ENCODE measurements at regions not wholly inside any gene's neighbourhood (a gene's known extent, or its start where the extent isn't known, plus 50 kb on each side); places are given as distances from the start of the nearest gene placed in this dataset.

DNA sequence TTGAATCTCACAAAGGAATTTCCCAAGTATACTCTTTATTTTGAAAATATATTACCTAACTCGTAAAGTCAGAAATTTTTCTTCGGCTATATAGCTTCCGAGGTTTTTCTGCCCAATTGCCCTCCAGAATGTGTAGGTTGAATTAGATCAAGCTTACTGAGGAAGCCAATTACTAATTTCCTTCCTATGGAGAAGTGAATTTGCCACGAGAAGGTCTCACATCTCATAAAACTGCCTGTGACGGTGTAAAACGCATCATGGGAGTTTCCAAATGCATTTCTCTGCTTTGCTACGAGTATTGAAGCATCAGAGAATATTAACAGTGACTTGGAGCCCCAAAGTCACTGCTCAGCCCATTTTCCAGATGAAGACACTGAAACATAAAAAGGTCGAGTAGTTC is 262.3 kb downstream of the PTBP2 start:
- Histone ChIP-seq H3K23ac (ENCODE audit: insufficient read length, low read depth, low read length) (no peak overlapping the region), H3K9ac (ENCODE audit: extremely low read depth, insufficient read length, low read length) (no peak overlapping the region), H3K56ac (ENCODE audit: insufficient read length, low read depth, low read length) (no peak overlapping the region), H3K14ac (ENCODE audit: insufficient read depth, low read length) (no peak overlapping the region), H3K9me3 (ENCODE audit: control insufficient read depth, low read depth, low read length) (no peaks in the 10 kb centered on the region), H3K4me2 (ENCODE audit: insufficient read depth, insufficient read length, low read length) (no peak overlapping the region), H3K18ac (ENCODE audit: insufficient read length, low read depth, low read length) (no peak overlapping the region), H2BK20ac (ENCODE audit: low read depth, low read length, poor library complexity, severe bottlenecking) (no peak overlapping the region), H2BK120ac (ENCODE audit: low read depth, low read length, poor library complexity, severe bottlenecking) (no peak overlapping the region), H2BK12ac (ENCODE audit: insufficient read length, low read depth, low read length) (no peak overlapping the region), H4K8ac (replicated peaks; ENCODE audit: insufficient read length, low read depth, low read length) (no peak overlapping the region), H3K79me2 (ENCODE audit: insufficient read depth, low read length) (no peaks in the 10 kb centered on the region), H4K20me1 (ENCODE audit: control insufficient read depth, insufficient read depth, insufficient read length) (no peaks in the 10 kb centered on the region), H2AK5ac (ENCODE audit: insufficient read length, low read length) (no peak overlapping the region), H2BK5ac (ENCODE audit: insufficient read length, low read length) (no peak overlapping the region), H3K23me2 (ENCODE audit: insufficient read length, low read depth, low read length, poor library complexity, severe bottlenecking) (no peaks in the 10 kb centered on the region), H3K4ac (ENCODE audit: low read depth, low read length) (no peak overlapping the region), H3T11ph (ENCODE audit: low read length) (no peak overlapping the region), H2AFZ (ENCODE audit: low read length) (no peak overlapping the region), H4K5ac (ENCODE audit: insufficient read length, low read depth, low read length) (no peak overlapping the region), H3K27me3 (ENCODE audit: insufficient read depth, low read length) (no peaks in the 10 kb centered on the region), H3K79me1 (ENCODE audit: insufficient read depth, low read depth, low read length, poor library complexity, severe bottlenecking) (no peaks in the 10 kb centered on the region), H4K91ac (ENCODE audit: insufficient read length, low read depth, low read length) (no peak overlapping the region), H3K27ac (ENCODE audit: insufficient read length, low read depth, low read length) (no peak overlapping the region), H2BK15ac (ENCODE audit: low read depth, low read length) (no peak overlapping the region), H3K4me1 (ENCODE audit: insufficient read depth, low read length) (no peaks in the 10 kb centered on the region)
- Mint-ChIP-seq H3K4me3 (no peak overlapping the region), H3K4me1 (peaks cover 4 to 5% of the 10 kb centered on the region in 2 experiments; a peak in 3 of 4 replicates), H3K9me3 (peaks cover 10 to 31% of the 10 kb centered on the region in 2 experiments), H3K36me3 (ENCODE audit: insufficient read depth in 1 of 3, low read depth in 3 of 3) (peaks cover 9 to 11% (median 10%) of the 10 kb centered on the region in 3 experiments), H3K27me3 (ENCODE audit: low read depth) (no peaks in the 10 kb centered on the region; the same call in 1 of the 2 replicates), H3K27ac (no peak overlapping the region)
- DNase-seq, result no peak
- TF ChIP-seq, protein P1, sequence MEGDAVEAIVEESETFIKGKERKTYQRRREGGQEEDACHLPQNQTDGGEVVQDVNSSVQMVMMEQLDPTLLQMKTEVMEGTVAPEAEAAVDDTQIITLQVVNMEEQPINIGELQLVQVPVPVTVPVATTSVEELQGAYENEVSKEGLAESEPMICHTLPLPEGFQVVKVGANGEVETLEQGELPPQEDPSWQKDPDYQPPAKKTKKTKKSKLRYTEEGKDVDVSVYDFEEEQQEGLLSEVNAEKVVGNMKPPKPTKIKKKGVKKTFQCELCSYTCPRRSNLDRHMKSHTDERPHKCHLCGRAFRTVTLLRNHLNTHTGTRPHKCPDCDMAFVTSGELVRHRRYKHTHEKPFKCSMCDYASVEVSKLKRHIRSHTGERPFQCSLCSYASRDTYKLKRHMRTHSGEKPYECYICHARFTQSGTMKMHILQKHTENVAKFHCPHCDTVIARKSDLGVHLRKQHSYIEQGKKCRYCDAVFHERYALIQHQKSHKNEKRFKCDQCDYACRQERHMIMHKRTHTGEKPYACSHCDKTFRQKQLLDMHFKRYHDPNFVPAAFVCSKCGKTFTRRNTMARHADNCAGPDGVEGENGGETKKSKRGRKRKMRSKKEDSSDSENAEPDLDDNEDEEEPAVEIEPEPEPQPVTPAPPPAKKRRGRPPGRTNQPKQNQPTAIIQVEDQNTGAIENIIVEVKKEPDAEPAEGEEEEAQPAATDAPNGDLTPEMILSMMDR (conservative IDR thresholded peaks at IDR 0.05), result no peak
- whole genome bisulfite sequencing (ENCODE audit: extremely low coverage, insufficient read length, low lambda C conversion rate), result no CpG with 5 or more reads among the region's 8 CpGs

All from H9 (cell line).